ENCODE measurements at regions not wholly inside any gene's neighbourhood (a gene's known extent, or its start where the extent isn't known, plus 50 kb on each side); places are given as distances from the start of the nearest gene placed in this dataset.

- Histone ChIP-seq H3K27me3 (ENCODE audit: control insufficient read depth in 1 of 2, insufficient read depth in 2 of 2, low read length in 2 of 2) (no peaks in the 10 kb centered on the region), H3K27ac (ENCODE audit: extremely low read length, insufficient read depth, low read length) (no peak overlapping the region), H3K9me3 (ENCODE audit: low read length) (no peaks in the 10 kb centered on the region), H2AFZ (ENCODE audit: low read length) (no peak overlapping the region), H3K36me3 (replicated peaks in 1 of 2; ENCODE audit: control insufficient read depth in 1 of 2, insufficient read depth in 2 of 2, low read length in 2 of 2) (no peaks in the 10 kb centered on the region), H4K20me1 (ENCODE audit: insufficient read depth, low read length) (no peaks in the 10 kb centered on the region), H3K79me2 (ENCODE audit: insufficient read depth, low read length) (no peaks in the 10 kb centered on the region), H3K9ac (ENCODE audit: insufficient read depth, low read depth, low read length) (no peak overlapping the region), H3K4me2 (ENCODE audit: low read depth, low read length) (no peak overlapping the region), H3K4me3 (replicated peaks in 1 of 3; ENCODE audit: insufficient read depth in 1 of 3, low read depth in 2 of 3, low read length in 3 of 3) (no peak overlapping the region), H3K4me1 (ENCODE audit: insufficient read depth, low read length) (no peaks in the 10 kb centered on the region)
- in situ Hi-C loops (cut with HindIII; ENCODE audit: extremely low pct_ligation_motif_present, low pct_unique_long_range_greater_than_20kb): no loop called here
- DNase-seq (ENCODE audit: low spot score) (no peak), FAIRE-seq (no peak), ATAC-seq (no peak)
- ChIA-PET CTCF (ENCODE audit: low intra/inter-chr PET ratio, low total read pairs) (no interaction called here), POLR2A (no interaction called here)
- TF ChIP-seq, protein P1, sequence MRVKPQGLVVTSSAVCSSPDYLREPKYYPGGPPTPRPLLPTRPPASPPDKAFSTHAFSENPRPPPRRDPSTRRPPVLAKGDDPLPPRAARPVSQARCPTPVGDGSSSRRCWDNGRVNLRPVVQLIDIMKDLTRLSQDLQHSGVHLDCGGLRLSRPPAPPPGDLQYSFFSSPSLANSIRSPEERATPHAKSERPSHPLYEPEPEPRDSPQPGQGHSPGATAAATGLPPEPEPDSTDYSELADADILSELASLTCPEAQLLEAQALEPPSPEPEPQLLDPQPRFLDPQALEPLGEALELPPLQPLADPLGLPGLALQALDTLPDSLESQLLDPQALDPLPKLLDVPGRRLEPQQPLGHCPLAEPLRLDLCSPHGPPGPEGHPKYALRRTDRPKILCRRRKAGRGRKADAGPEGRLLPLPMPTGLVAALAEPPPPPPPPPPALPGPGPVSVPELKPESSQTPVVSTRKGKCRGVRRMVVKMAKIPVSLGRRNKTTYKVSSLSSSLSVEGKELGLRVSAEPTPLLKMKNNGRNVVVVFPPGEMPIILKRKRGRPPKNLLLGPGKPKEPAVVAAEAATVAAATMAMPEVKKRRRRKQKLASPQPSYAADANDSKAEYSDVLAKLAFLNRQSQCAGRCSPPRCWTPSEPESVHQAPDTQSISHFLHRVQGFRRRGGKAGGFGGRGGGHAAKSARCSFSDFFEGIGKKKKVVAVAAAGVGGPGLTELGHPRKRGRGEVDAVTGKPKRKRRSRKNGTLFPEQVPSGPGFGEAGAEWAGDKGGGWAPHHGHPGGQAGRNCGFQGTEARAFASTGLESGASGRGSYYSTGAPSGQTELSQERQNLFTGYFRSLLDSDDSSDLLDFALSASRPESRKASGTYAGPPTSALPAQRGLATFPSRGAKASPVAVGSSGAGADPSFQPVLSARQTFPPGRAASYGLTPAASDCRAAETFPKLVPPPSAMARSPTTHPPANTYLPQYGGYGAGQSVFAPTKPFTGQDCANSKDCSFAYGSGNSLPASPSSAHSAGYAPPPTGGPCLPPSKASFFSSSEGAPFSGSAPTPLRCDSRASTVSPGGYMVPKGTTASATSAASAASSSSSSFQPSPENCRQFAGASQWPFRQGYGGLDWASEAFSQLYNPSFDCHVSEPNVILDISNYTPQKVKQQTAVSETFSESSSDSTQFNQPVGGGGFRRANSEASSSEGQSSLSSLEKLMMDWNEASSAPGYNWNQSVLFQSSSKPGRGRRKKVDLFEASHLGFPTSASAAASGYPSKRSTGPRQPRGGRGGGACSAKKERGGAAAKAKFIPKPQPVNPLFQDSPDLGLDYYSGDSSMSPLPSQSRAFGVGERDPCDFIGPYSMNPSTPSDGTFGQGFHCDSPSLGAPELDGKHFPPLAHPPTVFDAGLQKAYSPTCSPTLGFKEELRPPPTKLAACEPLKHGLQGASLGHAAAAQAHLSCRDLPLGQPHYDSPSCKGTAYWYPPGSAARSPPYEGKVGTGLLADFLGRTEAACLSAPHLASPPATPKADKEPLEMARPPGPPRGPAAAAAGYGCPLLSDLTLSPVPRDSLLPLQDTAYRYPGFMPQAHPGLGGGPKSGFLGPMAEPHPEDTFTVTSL (CRISPR knock-in tag; IDR thresholded peaks at IDR 0.05; ENCODE audit: borderline replicate concordance): no peak
- TF ChIP-seq SNAPC2 (CRISPR knock-in tag; IDR thresholded peaks at IDR 0.05): no peak
- TF ChIP-seq CENPT (CRISPR knock-in tag; IDR thresholded peaks at IDR 0.05; ENCODE audit: low read depth): no peak
- TF ChIP-seq ZNF883 (CRISPR knock-in tag; IDR thresholded peaks at IDR 0.05; ENCODE audit: not compliant biosample characterization): no peak
- TF ChIP-seq ZNF773 (CRISPR knock-in tag; IDR thresholded peaks at IDR 0.05; ENCODE audit: borderline replicate concordance): no peak
- no peak for TF ChIP-seq AGO2 (optimal IDR thresholded peaks at IDR 0.05; ENCODE audit: low read depth, low read length)
- TF ChIP-seq MBNL3 (CRISPR knock-in tag; conservative IDR thresholded peaks at IDR 0.05): no peak
- no peak for TF ChIP-seq GABPA (IDR thresholded peaks at IDR 0.05; ENCODE audit: low read depth, low read length)
- TF ChIP-seq GABPA (CRISPR knock-in tag; IDR thresholded peaks at IDR 0.05; ENCODE audit: low read depth): no peak
- TF ChIP-seq SRSF1 (optimal IDR thresholded peaks at IDR 0.05; ENCODE audit: low read depth, low read length): no peak
- TF ChIP-seq PLSCR1 (CRISPR knock-in tag; IDR thresholded peaks at IDR 0.05; ENCODE audit: borderline replicate concordance): no peak
- TF ChIP-seq, protein P2, sequence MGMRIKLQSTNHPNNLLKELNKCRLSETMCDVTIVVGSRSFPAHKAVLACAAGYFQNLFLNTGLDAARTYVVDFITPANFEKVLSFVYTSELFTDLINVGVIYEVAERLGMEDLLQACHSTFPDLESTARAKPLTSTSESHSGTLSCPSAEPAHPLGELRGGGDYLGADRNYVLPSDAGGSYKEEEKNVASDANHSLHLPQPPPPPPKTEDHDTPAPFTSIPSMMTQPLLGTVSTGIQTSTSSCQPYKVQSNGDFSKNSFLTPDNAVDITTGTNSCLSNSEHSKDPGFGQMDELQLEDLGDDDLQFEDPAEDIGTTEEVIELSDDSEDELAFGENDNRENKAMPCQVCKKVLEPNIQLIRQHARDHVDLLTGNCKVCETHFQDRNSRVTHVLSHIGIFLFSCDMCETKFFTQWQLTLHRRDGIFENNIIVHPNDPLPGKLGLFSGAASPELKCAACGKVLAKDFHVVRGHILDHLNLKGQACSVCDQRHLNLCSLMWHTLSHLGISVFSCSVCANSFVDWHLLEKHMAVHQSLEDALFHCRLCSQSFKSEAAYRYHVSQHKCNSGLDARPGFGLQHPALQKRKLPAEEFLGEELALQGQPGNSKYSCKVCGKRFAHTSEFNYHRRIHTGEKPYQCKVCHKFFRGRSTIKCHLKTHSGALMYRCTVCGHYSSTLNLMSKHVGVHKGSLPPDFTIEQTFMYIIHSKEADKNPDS (CRISPR knock-in tag; IDR thresholded peaks at IDR 0.05): no peak
- no peak for TF ChIP-seq ELF1 (CRISPR knock-in tag; IDR thresholded peaks at IDR 0.05)
- no TSS peak for BruUV-seq (replicated peaks)
- intact Hi-C loops (cut with micrococcal nuclease; ENCODE audit: unreplicated experiment): no loop called here
Measured at GRCh38 chr2:57947398-57947797, 99.2 kb upstream of the VRK2 start.
